GM06990 (cell line): ENCODE measurements at regions not wholly inside any gene's neighbourhood (a gene's known extent, or its start where the extent isn't known, plus 50 kb on each side); places are given as distances from the start of the nearest gene placed in this dataset.
A peak's percentile ranks its signal among the peaks of the same experiment; 100 is the strongest.

Experiments
- DNase-seq: peaks from one replicate; pipeline ENCODE4 v3.0.0-alpha.2; 2011; ENCODE audit not compliant: insufficient read length; ENCODE audit errors: extremely low read depth
- H3K27me3 ChIP-seq: replicated peaks from 2 replicates; pipeline ENCODE4 v1.6.0; 2011; ENCODE audit warnings: low read length; ENCODE audit not compliant: control insufficient read depth, insufficient read depth
- H3K36me3 ChIP-seq: 2 replicates; pipeline ENCODE4 v1.5.1; 2011; ENCODE audit warnings: low read length; ENCODE audit not compliant: control insufficient read depth, insufficient read depth
- H3K4me3 ChIP-seq: replicated peaks from 2 replicates; pipeline ENCODE4 v1.5.1; 2011; ENCODE audit warnings: low read depth, mild to moderate bottlenecking, control low read depth, low read length
- TF ChIP-seq, protein P1 (sequence below): IDR thresholded peaks from 2 replicates; pipeline ENCODE4 v1.5.1; 2011; ENCODE audit warnings: low read length, control low read depth, mild to moderate bottlenecking, inconsistent platforms; ENCODE audit not compliant: insufficient read depth, poor library complexity, severe bottlenecking

DNA sequence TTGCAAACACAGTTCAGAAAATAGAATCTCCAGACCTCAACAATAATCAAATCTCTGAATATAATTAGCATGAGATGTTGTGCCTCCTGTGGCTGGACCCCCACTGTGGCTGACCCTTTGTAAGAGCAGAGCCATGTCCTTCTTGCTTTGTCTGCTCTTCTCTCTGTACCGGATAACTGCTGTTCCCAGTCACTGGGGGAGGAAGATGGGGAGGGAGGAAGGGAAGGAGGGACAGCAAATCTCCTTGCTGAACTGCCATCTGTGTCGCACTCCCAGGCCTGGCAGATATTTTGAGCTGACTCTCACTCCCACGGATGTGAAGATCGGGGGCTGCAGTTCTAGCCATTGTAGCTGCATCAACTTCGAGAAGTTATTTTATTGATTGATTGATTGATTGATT lies 319.0 kb upstream of the CXCR4 start:
- Histone ChIP-seq H3K4me3 (no peak overlapping the region), H3K36me3 (no peaks in the 10 kb centered on the region), H3K27me3 (no peaks in the 10 kb centered on the region)
- DNase-seq = no peak
- TF ChIP-seq, protein P1, sequence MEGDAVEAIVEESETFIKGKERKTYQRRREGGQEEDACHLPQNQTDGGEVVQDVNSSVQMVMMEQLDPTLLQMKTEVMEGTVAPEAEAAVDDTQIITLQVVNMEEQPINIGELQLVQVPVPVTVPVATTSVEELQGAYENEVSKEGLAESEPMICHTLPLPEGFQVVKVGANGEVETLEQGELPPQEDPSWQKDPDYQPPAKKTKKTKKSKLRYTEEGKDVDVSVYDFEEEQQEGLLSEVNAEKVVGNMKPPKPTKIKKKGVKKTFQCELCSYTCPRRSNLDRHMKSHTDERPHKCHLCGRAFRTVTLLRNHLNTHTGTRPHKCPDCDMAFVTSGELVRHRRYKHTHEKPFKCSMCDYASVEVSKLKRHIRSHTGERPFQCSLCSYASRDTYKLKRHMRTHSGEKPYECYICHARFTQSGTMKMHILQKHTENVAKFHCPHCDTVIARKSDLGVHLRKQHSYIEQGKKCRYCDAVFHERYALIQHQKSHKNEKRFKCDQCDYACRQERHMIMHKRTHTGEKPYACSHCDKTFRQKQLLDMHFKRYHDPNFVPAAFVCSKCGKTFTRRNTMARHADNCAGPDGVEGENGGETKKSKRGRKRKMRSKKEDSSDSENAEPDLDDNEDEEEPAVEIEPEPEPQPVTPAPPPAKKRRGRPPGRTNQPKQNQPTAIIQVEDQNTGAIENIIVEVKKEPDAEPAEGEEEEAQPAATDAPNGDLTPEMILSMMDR = no peak

DNA sequence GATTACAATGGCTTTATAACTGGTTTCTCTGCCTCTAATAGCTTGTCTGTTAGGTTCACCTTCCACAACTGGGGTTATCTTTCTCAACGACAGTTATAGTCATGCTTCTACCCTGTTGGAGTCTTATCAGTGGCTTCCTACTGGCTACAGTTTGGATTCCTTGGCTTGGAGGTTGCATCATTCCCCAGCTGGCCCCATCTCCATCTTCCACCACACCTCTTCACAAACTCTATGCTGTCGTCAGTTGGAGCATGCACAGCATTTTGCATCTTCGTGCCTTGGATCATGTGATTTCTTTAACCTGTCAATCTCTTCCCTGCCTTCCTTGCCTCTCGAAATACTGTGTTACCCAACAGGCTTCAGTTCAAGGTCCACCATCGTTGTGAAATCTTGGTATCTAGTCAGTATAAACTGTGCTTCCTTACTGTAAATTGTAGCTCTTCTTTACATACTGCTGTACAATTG lies 316.3 kb upstream of the CXCR4 start:
- TF ChIP-seq, protein P1 = no peak
- Histone ChIP-seq H3K4me3 (no peak overlapping the region), H3K27me3 (no peaks in the 10 kb centered on the region), H3K36me3 (no peaks in the 10 kb centered on the region)
- DNase-seq = no peak

DNA sequence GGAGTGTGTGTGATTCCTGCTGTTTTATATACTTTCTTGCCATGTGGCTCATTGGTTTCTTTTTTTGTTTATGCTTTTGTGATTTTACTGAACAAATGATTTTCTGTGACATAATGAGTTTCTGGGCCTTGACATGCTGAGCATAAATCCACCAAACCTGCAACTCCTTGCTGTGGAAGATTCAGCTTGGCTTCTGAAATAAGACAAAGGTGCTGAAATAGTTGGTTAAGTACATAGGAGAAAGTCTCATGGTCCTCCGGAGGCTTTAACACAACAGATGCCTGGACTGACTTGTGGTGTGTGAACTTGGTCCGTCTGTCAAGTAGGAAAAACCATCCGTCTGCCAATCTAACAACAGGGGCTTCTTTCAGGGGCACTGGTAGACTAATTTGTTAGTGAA lies 315.3 kb upstream of the CXCR4 start:
- no peak overlapping the region for H3K4me3 ChIP-seq
- no peaks in the 10 kb centered on the region for H3K27me3 ChIP-seq
- TF ChIP-seq, protein P1 = no peak
- DNase-seq = no peak
- no peaks in the 10 kb centered on the region for H3K36me3 ChIP-seq

DNA sequence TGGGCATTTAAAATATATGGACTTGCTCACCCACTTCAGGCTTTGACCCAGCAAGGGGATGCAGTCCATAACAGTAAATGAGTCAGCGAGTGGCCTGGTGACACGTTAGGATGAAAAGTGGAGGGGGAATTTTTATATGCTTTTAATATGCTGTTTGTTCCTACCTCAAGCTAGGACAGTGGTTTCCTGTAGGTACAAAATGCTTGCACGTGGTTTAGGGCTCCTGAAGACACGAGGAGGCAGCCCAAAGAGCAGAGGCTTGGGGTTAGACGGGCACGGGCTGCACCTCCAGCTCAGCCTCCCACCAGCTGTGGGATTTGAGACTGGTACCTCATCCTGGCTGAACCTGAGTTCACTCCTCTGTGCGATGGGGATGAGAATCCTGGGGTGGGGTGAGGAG lies 306.2 kb upstream of the CXCR4 start:
- Histone ChIP-seq H3K4me3 (no peak overlapping the region), H3K27me3 (peaks cover 2% of the 10 kb centered on the region)
- TF ChIP-seq, protein P1 = no peak

DNA sequence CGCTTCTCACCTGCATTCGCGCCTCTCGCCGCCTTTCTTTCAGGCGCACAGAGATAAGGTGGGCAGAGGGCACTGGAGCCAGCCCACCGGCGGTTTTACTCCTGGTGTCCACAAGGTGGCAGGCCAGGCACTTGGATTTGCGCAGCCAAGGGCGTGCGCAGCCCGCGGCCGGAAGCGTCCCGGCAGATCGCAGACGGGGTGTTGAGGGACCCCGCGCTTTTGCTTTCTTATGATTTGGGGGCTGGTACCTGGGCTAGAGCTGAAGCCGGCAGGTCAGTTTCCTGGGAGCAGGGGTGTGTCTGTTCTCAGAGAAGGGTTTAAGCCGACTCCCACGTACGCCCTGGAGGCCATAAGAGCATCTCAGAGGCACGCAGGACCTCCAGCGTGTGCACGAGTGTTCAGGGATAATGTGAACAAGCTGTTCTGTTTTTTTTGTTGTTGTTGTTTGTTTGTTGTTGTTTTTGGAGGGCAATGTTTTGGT lies 305.6 kb upstream of the CXCR4 start:
- H3K36me3 ChIP-seq = no peaks in the 10 kb centered on the region
- peaks cover 2% of the 10 kb centered on the region for H3K27me3 ChIP-seq
- TF ChIP-seq, protein P1 = peak; percentile 93
- peak overlapping the region; percentile 56 for H3K4me3 ChIP-seq
- peak; percentile 79 for DNase-seq

More for the DNA sequence above, 306.2 kb upstream of the CXCR4 start:
- DNase-seq = no peak
- H3K36me3 ChIP-seq = no peaks in the 10 kb centered on the region

DNA sequence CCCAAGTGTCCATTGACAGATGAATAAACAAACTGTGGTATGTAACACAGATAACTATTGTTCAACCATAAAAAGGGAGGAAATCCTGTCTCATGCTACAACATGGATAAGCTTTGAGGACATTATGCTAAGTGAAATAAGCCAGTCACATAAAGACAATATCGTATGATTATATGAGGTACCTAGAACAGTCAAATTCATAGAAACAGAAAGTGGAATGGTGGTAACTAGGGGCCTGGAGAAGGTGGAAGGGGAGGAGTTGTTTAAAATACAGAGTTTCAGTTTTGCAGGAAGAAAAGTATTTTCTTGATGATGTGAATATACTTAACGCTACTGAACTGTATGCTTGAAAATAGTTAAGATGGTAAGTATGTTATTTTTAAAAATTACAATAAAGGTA lies 304.6 kb upstream of the CXCR4 start:
- no peaks in the 10 kb centered on the region for H3K36me3 ChIP-seq
- no peak for DNase-seq
- H3K27me3 ChIP-seq = peaks cover 2% of the 10 kb centered on the region
- no peak overlapping the region for H3K4me3 ChIP-seq
- TF ChIP-seq, protein P1 = no peak
